Transverse colon (tissue), 4 donors: ENCODE measurements at regions not wholly inside any gene's neighbourhood (a gene's known extent, or its start where the extent isn't known, plus 50 kb on each side); places are given as distances from the start of the nearest gene placed in this dataset.

Experiments used
- DNase-seq: peaks from one replicate; pipeline ENCODE4 v3.0.0-alpha.2; 2019
- H3K27ac ChIP-seq, 4 donors: fragments of 200-600 bp; sonication (generic); 2 replicates each; pipeline ENCODE4 v1.5.1; 2016 to 2018; ENCODE audit warnings: inconsistent platforms in 4 of 4
- H3K27me3 ChIP-seq: fragments of 200-600 bp; sonication (generic); 2 replicates; pipeline ENCODE4 v1.5.1; 2017; ENCODE audit warnings: inconsistent platforms
- H3K36me3 ChIP-seq, 4 donors: fragments of 200-600 bp; sonication (generic); 2 replicates each; pipeline ENCODE4 v1.5.1; 2017 to 2019; ENCODE audit warnings: inconsistent platforms in 4 of 4
- H3K4me1 ChIP-seq, 4 donors: fragments of 200-600 bp; sonication (generic); 2 replicates each; pipeline ENCODE4 v1.5.1; 2017 to 2020; ENCODE audit warnings: inconsistent platforms in 4 of 4
- H3K4me3 ChIP-seq, 4 donors: fragments of 200-600 bp; sonication (generic); 1 replicate in 1 of 4; 2 replicates in 3 of 4; pipeline versions ENCODE4 v1.5.1 to v1.6.1; 2017 to 2019; ENCODE audit warnings: inconsistent platforms in 4 of 4
- H3K9me3 ChIP-seq, 2 donors: fragments of 200-600 bp; sonication (generic); 2 replicates each; pipeline ENCODE4 v1.5.1; 2017 to 2019; ENCODE audit warnings: inconsistent platforms in 2 of 2
- EP300 ChIP-seq: sonication (generic); formaldehyde crosslinking; IDR thresholded peaks from one replicate; pipeline ENCODE4 v1.6.1; 2017; ENCODE audit warnings: antibody characterized with exemption, low read depth
- POLR2A ChIP-seq: fragments of 450-650 bp; IDR thresholded peaks from one replicate; pipeline ENCODE4 v1.6.1; 2016; ENCODE audit warnings: antibody characterized with exemption, mild to moderate bottlenecking, moderate library complexity
- POLR2AphosphoS5 ChIP-seq, 3 donors: sonication (generic); formaldehyde crosslinking; IDR thresholded peaks; one replicate each; pipeline ENCODE4 v1.6.1; 2016; ENCODE audit warnings: antibody characterized with exemption in 3 of 3
- WGBS, 2 donors: methylation state at CpG; one replicate each; pipeline ENCODE4 v1.1.5; 2018; ENCODE audit warnings: low coverage in 1 of 2; 5-methylcytosine and 5-hydroxymethylcytosine counted together
- in situ Hi-C, 4 donors: fragments of 200-750 bp; cut with MboI; loops; one replicate each; pipeline versions ENCODE4 v1.15.0 to v1.15.1; 2017; ENCODE audit warnings: low sequenced_read_pairs in 3 of 4, low pct_ligation_motif_present in 1 of 4, low pct_unique_long_range_greater_than_20kb in 1 of 4
- intact Hi-C: fragments of 100-400 bp; cut with DNase I; formaldehyde crosslinking; loops from one replicate; pipeline ENCODE4 v1.15.1; 2023; ENCODE audit warnings: low total_unique reads
- TF ChIP-seq, protein P1 (sequence below), 5 experiments: fragments of 200-600 bp in 3 of 5; fragments of 450-650 bp in 2 of 5; sonication (generic) in 3 of 5; IDR thresholded peaks; 1 replicate in 2 of 5; 2 replicates in 3 of 5; pipeline ENCODE4 v1.5.1; 2016 to 2017; ENCODE audit warnings: antibody characterized with exemption in 5 of 5, inconsistent platforms in 3 of 5, mild to moderate bottlenecking in 2 of 5, moderate library complexity in 1 of 5

DNA sequence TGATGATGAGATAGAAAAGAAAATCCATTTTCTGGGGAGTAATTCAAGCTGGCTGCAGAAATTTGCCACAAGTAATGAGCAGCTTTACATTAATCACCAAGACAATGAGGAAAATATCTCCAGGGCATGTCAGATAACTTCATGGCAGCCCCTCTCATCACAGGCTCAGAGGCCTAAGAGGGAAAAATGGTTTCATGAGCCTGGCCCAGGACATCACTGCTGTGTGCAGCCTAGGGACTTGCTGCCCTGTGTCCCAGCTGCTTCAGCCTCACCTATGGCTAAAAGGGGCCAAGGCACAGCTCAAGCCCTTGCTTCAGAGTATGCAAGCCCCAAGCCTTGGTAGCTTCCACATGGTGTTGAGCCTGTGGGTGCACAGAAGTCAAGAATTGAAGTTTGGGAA lies 161.7 kb downstream of the OPA1 start:
- no peak for TF ChIP-seq POLR2A
- in situ Hi-C loops, result no loop called here
- no peaks in the 10 kb centered on the region for H3K4me1 ChIP-seq
- no peak overlapping the region for H3K27ac ChIP-seq
- intact Hi-C loops, result no loop called here
- no peaks in the 10 kb centered on the region for H3K27me3 ChIP-seq
- no peak for DNase-seq
- H3K4me3 ChIP-seq, result no peak overlapping the region
- peaks cover 14 to 16% of the 10 kb centered on the region in 2 donors for H3K9me3 ChIP-seq
- no peaks in the 10 kb centered on the region for H3K36me3 ChIP-seq

GRCh38 chr3:193756536-193756935 lies 163.5 kb downstream of the OPA1 start:
- WGBS, 2 donors, result 92 to 100% methylated on average over 1 of the region's 1 CpG
- in situ Hi-C loops, result no loop called here
- no peaks in the 10 kb centered on the region for H3K4me1 ChIP-seq
- no peaks in the 10 kb centered on the region for H3K27me3 ChIP-seq
- no peak overlapping the region for H3K27ac ChIP-seq
- intact Hi-C loops, result no loop called here
- H3K36me3 ChIP-seq, result no peaks in the 10 kb centered on the region
- TF ChIP-seq EP300, result no peak
- TF ChIP-seq, protein P1, sequence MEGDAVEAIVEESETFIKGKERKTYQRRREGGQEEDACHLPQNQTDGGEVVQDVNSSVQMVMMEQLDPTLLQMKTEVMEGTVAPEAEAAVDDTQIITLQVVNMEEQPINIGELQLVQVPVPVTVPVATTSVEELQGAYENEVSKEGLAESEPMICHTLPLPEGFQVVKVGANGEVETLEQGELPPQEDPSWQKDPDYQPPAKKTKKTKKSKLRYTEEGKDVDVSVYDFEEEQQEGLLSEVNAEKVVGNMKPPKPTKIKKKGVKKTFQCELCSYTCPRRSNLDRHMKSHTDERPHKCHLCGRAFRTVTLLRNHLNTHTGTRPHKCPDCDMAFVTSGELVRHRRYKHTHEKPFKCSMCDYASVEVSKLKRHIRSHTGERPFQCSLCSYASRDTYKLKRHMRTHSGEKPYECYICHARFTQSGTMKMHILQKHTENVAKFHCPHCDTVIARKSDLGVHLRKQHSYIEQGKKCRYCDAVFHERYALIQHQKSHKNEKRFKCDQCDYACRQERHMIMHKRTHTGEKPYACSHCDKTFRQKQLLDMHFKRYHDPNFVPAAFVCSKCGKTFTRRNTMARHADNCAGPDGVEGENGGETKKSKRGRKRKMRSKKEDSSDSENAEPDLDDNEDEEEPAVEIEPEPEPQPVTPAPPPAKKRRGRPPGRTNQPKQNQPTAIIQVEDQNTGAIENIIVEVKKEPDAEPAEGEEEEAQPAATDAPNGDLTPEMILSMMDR (IDR thresholded peaks at IDR 0.05), result no peak
- no peak for TF ChIP-seq POLR2A
- TF ChIP-seq POLR2AphosphoS5 (IDR thresholded peaks at IDR 0.05), result no peak
- DNase-seq, result no peak
- peaks cover 14 to 16% of the 10 kb centered on the region in 2 donors for H3K9me3 ChIP-seq
- H3K4me3 ChIP-seq, result no peak overlapping the region

DNA sequence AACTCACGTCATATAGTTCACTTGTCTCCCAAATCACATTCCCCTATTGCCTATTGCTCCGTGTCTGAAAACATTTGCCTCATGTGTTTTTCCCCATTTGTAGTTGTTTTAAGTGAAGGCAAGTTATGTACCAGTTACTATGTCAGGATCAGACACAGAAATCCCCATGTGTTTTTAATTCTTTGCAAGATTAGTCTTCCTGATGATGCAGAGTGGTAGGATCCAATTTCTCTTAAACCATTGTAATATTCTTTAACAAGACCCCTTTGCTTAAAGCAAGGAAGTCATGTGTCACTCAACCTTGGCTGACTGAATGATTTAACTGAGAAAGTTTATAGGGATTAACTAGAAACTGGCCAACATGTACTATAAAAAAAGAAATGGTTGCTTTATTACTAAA lies 164.4 kb downstream of the OPA1 start:
- TF ChIP-seq POLR2AphosphoS5 (IDR thresholded peaks at IDR 0.05), result no peak
- no peak for TF ChIP-seq POLR2A
- no peak for TF ChIP-seq EP300
- TF ChIP-seq, protein P1 (IDR thresholded peaks at IDR 0.05), result no peak

DNA sequence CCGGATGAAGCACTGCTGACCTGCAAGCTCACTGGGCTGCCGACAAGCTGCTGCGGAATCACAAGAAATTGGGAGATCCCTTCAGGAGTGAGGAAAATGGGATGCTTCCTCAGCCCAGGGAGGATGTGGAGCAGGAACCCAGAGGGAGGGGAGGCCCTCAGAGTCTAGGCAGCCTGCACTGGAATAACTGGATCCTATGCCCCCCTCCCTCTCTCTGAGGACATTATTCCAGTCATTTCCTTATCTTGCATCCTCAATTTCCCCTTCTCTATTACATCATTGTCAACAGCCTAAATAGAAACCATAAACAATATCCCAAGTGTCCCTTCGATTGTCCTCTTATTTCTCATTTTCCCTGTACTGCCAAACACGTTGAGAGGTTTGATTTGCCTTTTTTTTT lies 169.0 kb downstream of the OPA1 start:
- no peak for DNase-seq
- 36 to 88% methylated on average over 2 to 5 of the region's 5 CpGs for WGBS, 2 donors
- TF ChIP-seq POLR2AphosphoS5 (IDR thresholded peaks at IDR 0.05) (no peak), EP300 (no peak), POLR2A (no peak)
- TF ChIP-seq, protein P1 (IDR thresholded peaks at IDR 0.05), result no peak
- no peaks in the 10 kb centered on the region for H3K27me3 ChIP-seq
- in situ Hi-C loops, result no loop called here
- H3K36me3 ChIP-seq, result no peaks in the 10 kb centered on the region
- no peak overlapping the region for H3K27ac ChIP-seq
- no peak overlapping the region for H3K4me3 ChIP-seq
- no peaks in the 10 kb centered on the region for H3K4me1 ChIP-seq
- H3K9me3 ChIP-seq, result peaks cover 5% of the 10 kb centered on the region in 2 donors
- intact Hi-C loops, result no loop called here

More for the DNA sequence above, 164.4 kb downstream of the OPA1 start:
- in situ Hi-C loops (no loop called here), intact Hi-C loops (no loop called here)
- no peak for DNase-seq
- Histone ChIP-seq H3K4me3 (no peak overlapping the region), H3K9me3 (peaks cover 14 to 16% of the 10 kb centered on the region in 2 donors), H3K4me1 (no peaks in the 10 kb centered on the region), H3K27ac (no peak overlapping the region), H3K27me3 (no peaks in the 10 kb centered on the region), H3K36me3 (no peaks in the 10 kb centered on the region)
- WGBS, 2 donors, result 80 to 100% methylated on average over 2 of the region's 2 CpGs

DNA sequence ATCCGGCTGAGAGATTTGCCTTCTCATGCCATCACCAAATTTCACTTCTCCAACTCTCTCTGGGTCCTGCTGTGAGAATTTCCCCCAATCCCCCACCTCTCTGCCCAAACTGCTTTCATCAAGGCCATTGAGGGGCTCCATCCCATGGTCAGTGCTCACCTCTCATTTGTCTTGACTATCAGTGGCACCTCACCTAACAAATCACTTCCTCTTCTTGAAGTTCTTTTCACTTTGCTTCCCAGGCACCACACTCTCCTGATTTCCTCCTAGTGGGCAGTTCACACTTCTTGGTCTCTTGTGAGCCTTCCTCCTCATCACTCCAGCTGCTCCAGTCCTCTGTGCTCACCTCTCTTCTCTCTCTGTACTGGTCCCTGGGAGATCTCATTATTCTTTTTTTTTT lies 169.6 kb downstream of the OPA1 start:
- Histone ChIP-seq H3K27ac (no peak overlapping the region), H3K4me3 (no peak overlapping the region), H3K36me3 (no peaks in the 10 kb centered on the region), H3K4me1 (no peaks in the 10 kb centered on the region), H3K27me3 (no peaks in the 10 kb centered on the region), H3K9me3 (no peaks in the 10 kb centered on the region)
- no peak for DNase-seq
- TF ChIP-seq POLR2AphosphoS5 (IDR thresholded peaks at IDR 0.05), result no peak
- no peak for TF ChIP-seq POLR2A
- in situ Hi-C loops, result no loop called here
- intact Hi-C loops, result no loop called here
- 91 to 100% methylated on average over 1 of the region's 1 CpG for WGBS, 2 donors
